Gastroesophageal sphincter (tissue), 4 donors: ENCODE measurements at regions not wholly inside any gene's neighbourhood (a gene's known extent, or its start where the extent isn't known, plus 50 kb on each side); places are given as distances from the start of the nearest gene placed in this dataset.

ENCODE experiments used
- ATAC-seq: fragments of 150-250 bp; one replicate; pipeline ENCODE4 v1.9.1; 2016; ENCODE audit warnings: mild to moderate bottlenecking, moderate library complexity
- H3K27ac ChIP-seq, 4 donors: fragments of 200-600 bp; sonication (generic) in 3 of 4; 1 replicate in 3 of 4; 2 replicates in 1 of 4; pipeline ENCODE4 v1.5.1; 2016 to 2019
- H3K27me3 ChIP-seq: fragments of 200-600 bp; sonication (generic); one replicate; pipeline ENCODE4 v1.5.1; 2019
- H3K36me3 ChIP-seq, 2 donors: fragments of 200-600 bp; sonication (generic); one replicate each; pipeline ENCODE4 v1.5.1; 2019; ENCODE audit warnings: control low read depth in 1 of 2
- H3K4me1 ChIP-seq, 3 donors: fragments of 200-600 bp; sonication (generic); 1 replicate in 2 of 3; 2 replicates in 1 of 3; pipeline ENCODE4 v1.5.1; 2016 to 2019; ENCODE audit warnings: control low read depth in 2 of 3
- H3K4me3 ChIP-seq, 2 donors: fragments of 200-600 bp; sonication (generic); one replicate each; pipeline ENCODE4 v1.5.1; 2019; ENCODE audit warnings: mild to moderate bottlenecking in 1 of 2, moderate library complexity in 1 of 2
- H3K9me3 ChIP-seq, 3 donors: fragments of 200-600 bp; sonication (generic); one replicate each; pipeline ENCODE4 v1.5.1; 2017 to 2019; ENCODE audit warnings: control low read depth in 2 of 3
- CTCF ChIP-seq, 4 experiments: fragments of 200-600 bp in 2 of 4; fragments of 450-650 bp in 2 of 4; sonication (generic) in 1 of 4; IDR thresholded peaks; one replicate each; pipeline ENCODE4 v1.5.1; 2017 to 2019; ENCODE audit warnings: antibody characterized with exemption in 4 of 4, mild to moderate bottlenecking in 2 of 4, moderate library complexity in 2 of 4
- EP300 ChIP-seq: sonication (generic); formaldehyde crosslinking; IDR thresholded peaks from one replicate; pipeline ENCODE4 v1.6.1; 2017; ENCODE audit warnings: antibody characterized with exemption, mild to moderate bottlenecking
- POLR2A ChIP-seq, 2 donors: fragments of 450-650 bp; IDR thresholded peaks; one replicate each; pipeline ENCODE4 v1.6.1; 2017; ENCODE audit warnings: antibody characterized with exemption in 2 of 2, mild to moderate bottlenecking in 2 of 2, moderate library complexity in 1 of 2
- POLR2AphosphoS5 ChIP-seq: sonication (generic); formaldehyde crosslinking; IDR thresholded peaks from one replicate; pipeline ENCODE4 v1.6.1; 2017; ENCODE audit warnings: antibody characterized with exemption
- whole genome bisulfite sequencing, 2 donors: methylation state at CpG; one replicate each; pipeline ENCODE4 v1.1.5; 2018; ENCODE audit warnings: low coverage in 1 of 2; 5-methylcytosine and 5-hydroxymethylcytosine counted together

- peaks cover 0 to 23% (median 0%) of the 10 kb centered on the region in 3 donors for H3K4me1 ChIP-seq
- WGBS, 2 donors: 95% methylated on average over 4 of the region's 23 CpGs; no CpG with 5 or more reads in 1 of the 2 donors
- H3K27me3 ChIP-seq: no peaks in the 10 kb centered on the region
- no peak overlapping the region for H3K4me3 ChIP-seq
- peaks cover 0 to 9% (median 0%) of the 10 kb centered on the region in 3 donors for H3K9me3 ChIP-seq
- ATAC-seq: no peak
- TF ChIP-seq CTCF (IDR thresholded peaks at IDR 0.05): no peak
- TF ChIP-seq POLR2AphosphoS5: no peak
- no peak for TF ChIP-seq POLR2A (IDR thresholded peaks at IDR 0.05)
- TF ChIP-seq EP300: no peak
- no peaks in the 10 kb centered on the region for H3K36me3 ChIP-seq
- H3K27ac ChIP-seq: peak overlapping the region in 3 of 4 donors; percentile 67 to 76 (median 76)
Measured at GRCh38 chr2:240257940-240258580, 117.6 kb upstream of the OTOS start.

GRCh38 chr2:240258685-240259084, 118.2 kb upstream of the OTOS start:
- no peak for ATAC-seq
- H3K9me3 ChIP-seq: peaks cover 0 to 14% (median 0%) of the 10 kb centered on the region in 3 donors
- no CpG with 5 or more reads among the region's 10 CpGs for WGBS, 2 donors
- TF ChIP-seq POLR2A (IDR thresholded peaks at IDR 0.05): no peak
- no peak for TF ChIP-seq CTCF (IDR thresholded peaks at IDR 0.05)
- TF ChIP-seq EP300: no peak
- TF ChIP-seq POLR2AphosphoS5: no peak
- H3K27ac ChIP-seq: peak overlapping the region in 3 of 4 donors; percentile 67 to 76 (median 76)
- H3K27me3 ChIP-seq: no peaks in the 10 kb centered on the region
- no peak overlapping the region for H3K4me3 ChIP-seq
- H3K36me3 ChIP-seq: no peaks in the 10 kb centered on the region
- peaks cover 0 to 23% (median 0%) of the 10 kb centered on the region in 3 donors for H3K4me1 ChIP-seq

GRCh38 chr2:240259201-240259923, 118.9 kb upstream of the OTOS start:
- no peaks in the 10 kb centered on the region for H3K27me3 ChIP-seq
- WGBS, 2 donors: 19 to 66% methylated on average over 5 to 6 of the region's 17 CpGs
- H3K4me3 ChIP-seq: no peak overlapping the region
- H3K36me3 ChIP-seq: no peaks in the 10 kb centered on the region
- peaks cover 0 to 23% (median 0%) of the 10 kb centered on the region in 3 donors for H3K4me1 ChIP-seq
- peak overlapping the region in 3 of 4 donors; percentile 67 to 76 (median 76) for H3K27ac ChIP-seq
- peaks cover 0 to 14% (median 0%) of the 10 kb centered on the region in 3 donors for H3K9me3 ChIP-seq
- TF ChIP-seq POLR2AphosphoS5: peak; percentile 92
- peak in 1 of 4 experiments; percentile 11 for TF ChIP-seq CTCF (IDR thresholded peaks at IDR 0.05)
- no peak for TF ChIP-seq POLR2A (IDR thresholded peaks at IDR 0.05)
- ATAC-seq: peak; percentile 73

GRCh38 chr2:240259924-240260529, 119.6 kb upstream of the OTOS start:
- H3K4me1 ChIP-seq: peaks cover 0 to 23% (median 0%) of the 10 kb centered on the region in 3 donors
- H3K36me3 ChIP-seq: no peaks in the 10 kb centered on the region
- no peak overlapping the region for H3K4me3 ChIP-seq
- no peaks in the 10 kb centered on the region for H3K27me3 ChIP-seq
- H3K27ac ChIP-seq: peak overlapping the region in 3 of 4 donors; percentile 67 to 76 (median 68)
- TF ChIP-seq POLR2A (IDR thresholded peaks at IDR 0.05): no peak
- TF ChIP-seq POLR2AphosphoS5: no peak
- TF ChIP-seq CTCF (IDR thresholded peaks at IDR 0.05): no peak
- no peak for TF ChIP-seq EP300
- no peak for ATAC-seq
- no CpG with 5 or more reads among the region's 7 CpGs for WGBS, 2 donors
- H3K9me3 ChIP-seq: peaks cover 0 to 14% (median 0%) of the 10 kb centered on the region in 3 donors
